Kidney capillary endothelial cell (primary cell): ENCODE measurements at regions not wholly inside any gene's neighbourhood (a gene's known extent, or its start where the extent isn't known, plus 50 kb on each side); places are given as distances from the start of the nearest gene placed in this dataset.

Source experiments
- DNase-seq: peaks from one replicate; pipeline ENCODE4 v3.0.0-alpha.2; 2018; ENCODE audit warnings: low spot score

- DNase-seq: no peak
Measured at GRCh38 chr10:60664859-60665258, 113.4 kb upstream of the CDK1 start.

GRCh38 chr10:60663850-60664249 is 114.4 kb upstream of the CDK1 start:
- no peak for DNase-seq

DNA sequence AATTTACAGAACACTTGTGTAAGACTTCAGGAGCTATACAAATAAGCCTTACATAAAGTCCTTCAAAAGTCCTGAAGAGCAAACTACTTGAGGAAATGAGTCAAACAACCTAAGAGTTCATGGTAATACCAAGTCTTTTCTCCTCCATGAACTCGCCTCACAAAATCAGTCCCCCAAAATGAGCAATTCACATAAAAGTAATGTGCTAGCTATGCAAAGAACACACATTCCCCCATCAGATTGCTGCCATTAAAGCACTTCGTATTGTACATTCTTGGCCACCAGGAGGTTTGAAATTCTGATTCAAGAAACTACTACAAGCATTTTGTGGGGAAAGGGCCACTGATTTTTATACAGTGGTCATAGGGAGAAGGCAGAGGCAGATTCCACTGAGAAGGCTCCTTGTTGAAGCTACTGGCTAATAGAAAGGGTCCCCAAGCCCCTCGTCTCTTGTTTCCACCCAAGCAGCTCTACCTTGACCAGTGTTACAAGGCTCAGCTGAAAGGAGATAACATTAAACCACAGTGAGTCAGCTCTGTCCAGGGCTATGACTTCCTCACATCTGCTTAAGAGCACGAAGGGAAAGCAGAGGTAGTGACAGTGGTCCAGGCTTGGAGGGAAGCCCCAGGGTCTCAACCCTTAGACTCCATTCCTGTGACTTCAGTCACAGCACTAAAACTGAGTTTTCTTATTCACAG is 115.2 kb upstream of the CDK1 start:
- DNase-seq: no peak

GRCh38 chr10:60661637-60662036 is 116.6 kb upstream of the CDK1 start:
- no peak for DNase-seq

DNA sequence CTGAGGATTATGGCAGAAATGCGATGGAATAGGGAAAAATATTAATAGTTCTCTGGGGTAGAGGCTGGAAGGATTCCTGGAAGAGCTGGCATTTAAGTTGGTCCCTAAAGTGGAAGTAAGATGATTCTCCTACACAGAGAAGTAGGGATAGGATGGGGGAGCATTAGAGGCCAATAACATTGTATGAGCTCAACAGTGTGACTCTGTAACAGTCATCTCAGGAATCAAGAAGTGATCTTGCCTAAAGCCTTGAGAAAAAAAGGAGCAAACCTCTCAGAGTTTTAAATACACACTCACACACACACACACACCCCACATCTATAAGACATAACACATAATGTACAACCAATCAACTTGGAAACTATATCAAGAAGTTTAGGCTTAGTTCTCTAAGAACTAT is 117.7 kb upstream of the CDK1 start:
- no peak for DNase-seq

- DNase-seq: no peak
Measured at GRCh38 chr10:60654813-60655464, 123.3 kb upstream of the CDK1 start.

GRCh38 chr10:60652628-60653027 is 125.7 kb upstream of the CDK1 start:
- no peak for DNase-seq

DNA sequence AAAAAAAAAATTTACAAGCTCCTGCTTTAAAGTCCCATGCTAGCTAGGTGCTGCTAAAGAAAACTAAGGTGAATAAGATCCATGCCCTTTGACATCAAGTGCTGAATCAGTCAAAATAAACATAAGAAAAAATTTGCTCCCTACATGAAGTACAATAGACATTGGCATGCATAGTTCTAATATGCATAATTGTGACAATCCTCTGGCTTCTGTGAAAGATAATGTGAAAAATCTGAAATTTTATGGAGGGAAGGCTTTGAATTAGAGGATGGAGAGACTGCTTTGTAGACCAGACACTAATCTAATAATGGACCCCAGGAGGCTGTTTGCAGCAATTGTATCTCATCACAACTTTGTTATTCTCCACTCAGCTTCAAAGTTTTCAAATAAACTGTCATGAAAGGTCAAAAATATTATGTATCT is 127.9 kb upstream of the CDK1 start:
- no peak for DNase-seq

- no peak for DNase-seq
Measured at GRCh38 chr10:60649485-60650377, 128.5 kb upstream of the CDK1 start.

DNA sequence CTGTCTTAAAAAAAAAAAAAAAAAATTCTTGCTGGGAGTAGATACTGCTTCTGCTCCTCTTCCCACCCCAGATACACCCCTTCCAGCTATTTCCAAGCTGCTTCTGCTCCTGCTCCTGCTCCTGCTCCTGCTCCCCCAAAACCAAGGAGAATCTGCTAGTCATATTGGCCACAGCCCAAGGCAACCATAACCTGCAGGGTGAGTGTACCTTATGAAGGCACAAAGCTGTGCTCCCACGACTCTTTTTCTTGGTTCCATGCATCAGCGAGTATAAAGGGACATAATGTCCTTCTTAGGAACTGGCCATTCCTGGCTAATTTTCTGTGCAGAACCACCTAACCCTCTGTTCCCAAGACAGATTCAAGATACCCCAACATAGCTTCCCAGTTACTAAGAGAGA is 129.5 kb upstream of the CDK1 start:
- no peak for DNase-seq

DNA sequence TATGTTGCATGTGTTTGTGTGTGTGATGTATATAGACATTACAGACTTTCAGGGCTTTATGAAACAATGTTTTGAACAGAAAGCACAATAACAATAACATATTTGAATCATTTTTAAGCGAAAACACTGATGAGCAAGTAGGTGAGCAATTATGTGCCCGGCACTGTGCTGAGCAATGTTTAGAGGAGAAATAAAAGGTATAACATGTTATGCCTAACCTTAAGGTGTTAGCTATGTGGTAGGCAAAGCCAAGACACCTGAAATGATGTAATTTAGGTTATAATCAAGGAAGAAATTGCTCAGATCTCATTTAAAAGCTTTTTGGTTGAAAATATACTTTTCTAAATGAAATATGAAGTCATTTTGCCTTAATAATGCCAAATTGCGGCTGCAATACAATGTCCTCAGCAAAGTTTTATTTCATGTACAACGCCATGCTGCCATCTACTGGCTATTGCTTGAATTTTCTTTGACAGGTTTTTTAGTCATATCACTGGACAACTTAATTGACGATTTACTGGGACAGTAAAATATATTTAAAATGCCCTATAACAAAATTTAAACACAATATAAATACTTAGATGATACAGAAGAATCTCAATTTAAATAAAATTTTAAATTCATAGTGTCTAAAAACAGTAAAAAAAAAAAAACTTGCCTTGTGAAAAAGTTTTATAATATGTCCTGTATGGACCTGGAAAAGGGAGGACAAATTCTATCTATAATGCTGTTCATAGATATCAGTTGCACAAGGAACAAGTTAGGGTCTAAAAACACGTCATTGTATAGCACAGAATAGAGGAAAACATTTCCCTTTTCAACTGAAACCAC is 131.1 kb upstream of the CDK1 start:
- peak; percentile 67 for DNase-seq

DNA sequence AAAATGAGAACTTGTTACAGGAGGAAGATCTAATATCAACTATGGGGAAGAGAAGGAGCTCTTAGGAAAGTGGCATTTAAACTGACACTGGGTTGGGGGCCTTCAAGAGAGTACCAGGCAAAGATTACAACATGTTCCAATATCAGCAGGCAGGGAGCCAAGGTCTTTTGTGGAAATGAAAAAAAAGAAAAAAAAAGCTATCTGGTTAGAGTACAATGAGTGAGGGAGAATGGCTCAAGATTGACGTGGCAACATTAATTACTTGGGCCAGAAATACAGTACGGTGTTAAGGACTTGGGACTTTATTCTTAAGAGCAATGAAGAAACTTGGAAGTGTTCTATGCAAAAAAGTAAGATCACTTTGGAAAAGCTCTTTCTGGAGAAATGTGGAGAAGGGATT is 132.3 kb upstream of the CDK1 start:
- DNase-seq: no peak

DNA sequence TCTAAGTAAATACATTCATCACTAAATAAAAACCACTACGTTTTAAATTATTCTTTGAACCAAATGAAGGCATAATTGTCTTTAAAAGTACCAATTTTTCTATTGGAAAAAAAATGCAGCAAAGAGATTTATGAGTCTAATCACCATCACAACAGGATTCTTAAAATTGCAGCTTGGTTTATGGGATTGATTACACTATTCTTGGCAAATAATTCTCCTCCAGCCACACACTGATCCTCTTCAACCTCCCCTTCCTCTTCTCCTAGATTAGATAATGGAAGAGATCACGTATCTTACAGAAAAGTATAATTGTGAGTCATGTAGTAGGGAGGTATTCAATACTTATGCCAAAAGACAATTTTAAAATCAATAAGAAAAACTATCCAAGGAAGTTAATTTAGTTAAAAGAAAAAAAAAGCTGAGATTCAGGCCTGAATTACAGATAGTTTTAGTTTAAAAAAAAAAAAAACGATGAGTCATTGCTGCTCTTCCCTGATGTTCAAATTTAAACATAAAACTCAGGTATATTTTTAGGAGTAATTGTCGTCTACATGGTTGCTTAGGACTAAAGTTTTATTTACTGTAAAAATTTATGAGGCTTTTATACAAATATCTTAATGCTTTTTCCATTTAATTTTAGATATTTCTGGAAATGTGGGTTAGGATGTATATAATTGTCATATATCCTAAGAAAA is 133.7 kb upstream of the CDK1 start:
- DNase-seq: no peak

DNA sequence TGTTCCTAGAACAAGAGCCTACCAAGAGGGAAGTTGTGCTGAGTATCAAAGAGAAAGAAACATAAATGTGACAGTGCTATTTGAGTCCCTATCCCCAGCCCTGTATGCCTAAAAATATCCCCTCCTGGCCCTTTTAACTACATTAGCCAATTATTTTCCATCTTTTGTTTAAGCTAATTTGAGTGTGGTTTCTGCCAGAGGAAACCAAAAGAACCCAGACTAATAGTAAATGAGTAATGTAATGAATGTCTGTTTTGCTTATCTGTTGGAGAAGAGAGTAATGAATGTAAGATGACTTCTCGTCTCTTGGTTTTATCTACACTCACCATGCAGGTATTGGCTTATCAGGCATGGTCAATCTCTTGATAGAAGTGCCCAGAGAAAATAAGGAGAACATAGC is 134.4 kb upstream of the CDK1 start:
- no peak for DNase-seq

DNA sequence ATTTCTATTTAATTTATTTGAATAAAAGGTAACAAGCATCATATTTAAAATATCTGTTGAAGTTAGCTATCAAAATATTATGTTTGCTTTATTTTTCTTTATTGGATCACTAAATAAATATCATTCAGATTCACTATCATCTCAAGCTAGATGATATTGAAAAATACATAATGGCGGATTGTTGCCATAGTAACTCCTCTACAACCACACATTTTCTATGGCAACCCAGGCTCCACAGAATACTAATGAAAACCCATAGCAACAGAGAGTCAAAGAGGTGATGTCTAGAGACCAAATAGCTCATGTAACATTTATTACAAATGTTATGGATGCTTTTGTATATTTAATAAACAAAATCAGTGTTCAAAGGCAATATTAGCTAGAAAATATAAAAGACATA is 148.9 kb upstream of the CDK1 start:
- DNase-seq: no peak

DNA sequence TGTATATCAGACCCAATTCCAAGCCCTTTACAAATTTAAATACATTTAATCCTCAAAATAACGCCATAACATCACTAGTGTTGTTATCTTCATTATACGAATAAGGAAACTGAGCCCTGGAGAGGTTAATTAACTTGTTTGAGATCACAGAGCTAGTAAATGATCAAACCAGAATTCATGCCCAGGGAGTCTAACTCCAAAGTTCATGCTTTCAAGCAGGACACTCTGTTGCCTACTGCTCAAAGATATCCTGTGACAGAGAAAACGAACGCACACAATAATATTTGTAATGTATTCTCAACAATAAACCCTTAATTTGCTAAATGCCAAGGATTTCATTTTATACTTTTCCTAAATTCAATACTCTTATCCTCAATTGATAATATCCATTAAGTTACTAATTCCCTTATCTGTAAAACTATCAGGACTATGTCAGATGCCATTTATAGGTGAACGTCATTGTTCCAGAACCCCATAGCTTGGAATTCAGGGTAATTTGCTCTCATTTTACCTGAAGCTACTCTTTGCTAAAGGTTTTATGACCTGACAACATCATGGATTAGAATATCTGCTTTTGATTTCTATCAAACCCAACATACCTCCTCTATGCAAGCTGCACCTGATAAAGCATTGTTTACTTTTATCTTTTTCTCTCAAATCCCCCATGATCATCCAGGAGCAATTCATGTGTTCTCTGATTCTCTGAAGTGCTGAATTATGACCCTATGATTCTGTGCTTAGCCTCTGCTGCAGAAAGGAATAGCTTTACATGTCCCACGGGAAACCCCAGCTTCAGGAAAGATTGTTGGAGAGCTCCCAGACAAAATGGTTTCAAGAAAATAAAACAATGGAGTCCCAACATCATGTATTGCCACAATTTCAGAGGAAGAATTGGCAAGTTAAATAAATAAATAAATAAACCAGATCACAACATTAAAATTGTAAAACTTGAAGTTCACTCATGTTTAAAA is 150.2 kb upstream of the CDK1 start:
- DNase-seq: no peak

DNA sequence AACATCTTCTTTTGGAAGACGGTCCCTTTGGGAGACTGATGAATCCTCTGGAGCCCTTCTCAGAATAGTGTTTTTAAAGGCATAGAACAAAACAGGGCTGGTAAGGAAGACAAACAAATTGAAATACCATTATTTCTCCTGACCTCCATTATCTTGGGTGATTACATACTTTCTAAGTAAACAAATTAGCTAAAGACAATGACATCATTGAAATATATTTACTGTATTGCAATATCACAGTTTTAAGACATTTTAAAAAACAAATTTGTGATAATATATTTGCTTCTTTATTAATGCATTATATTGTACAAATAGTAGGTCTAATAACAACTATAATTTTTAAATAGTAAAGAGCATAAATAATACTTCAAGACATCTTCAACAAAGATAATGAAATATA is 152.2 kb upstream of the CDK1 start:
- DNase-seq: no peak

DNA sequence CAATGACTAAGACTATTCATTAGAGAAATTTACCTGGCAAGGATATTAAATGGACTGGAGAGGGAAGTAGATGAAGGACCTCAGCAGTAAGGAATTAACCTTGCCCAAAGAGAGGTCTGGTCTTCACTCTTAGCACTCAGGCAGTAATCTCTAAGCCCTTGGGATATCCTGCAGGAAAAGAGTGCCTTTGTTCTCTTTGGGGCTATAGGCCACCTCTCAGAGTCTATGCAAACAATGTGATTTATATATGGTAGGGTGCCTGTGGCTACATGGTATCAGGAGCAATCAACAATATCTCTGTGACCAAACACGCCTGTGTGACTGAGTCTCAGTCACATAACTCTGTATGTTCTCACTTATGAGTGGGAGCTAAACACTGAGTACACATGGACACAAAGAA is 154.7 kb upstream of the CDK1 start:
- DNase-seq: no peak

GRCh38 chr10:60621018-60621417 is 157.3 kb upstream of the CDK1 start:
- no peak for DNase-seq

DNA sequence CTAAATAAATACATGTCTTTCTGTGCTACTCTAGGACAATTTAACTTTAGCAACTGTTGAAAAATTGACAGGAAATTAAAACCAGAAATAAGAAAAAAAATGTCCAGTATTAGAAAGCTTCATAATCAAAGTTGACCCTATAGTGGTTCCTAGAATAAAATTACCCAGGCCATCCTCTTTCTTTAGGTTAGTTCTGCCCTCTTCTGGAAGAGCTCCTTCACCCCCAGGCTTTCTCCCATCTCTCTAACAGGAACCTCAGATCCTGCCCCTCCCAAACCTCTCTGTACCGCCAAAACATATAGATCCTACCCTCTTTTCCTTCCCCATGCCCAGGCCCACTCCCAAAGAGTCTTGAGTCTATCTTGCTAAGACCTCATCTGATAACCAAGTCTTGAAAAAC is 159.4 kb upstream of the CDK1 start:
- no peak for DNase-seq
